ENCODE measurements at regions not wholly inside any gene's neighbourhood (a gene's known extent, or its start where the extent isn't known, plus 50 kb on each side); places are given as distances from the start of the nearest gene placed in this dataset.

DNA sequence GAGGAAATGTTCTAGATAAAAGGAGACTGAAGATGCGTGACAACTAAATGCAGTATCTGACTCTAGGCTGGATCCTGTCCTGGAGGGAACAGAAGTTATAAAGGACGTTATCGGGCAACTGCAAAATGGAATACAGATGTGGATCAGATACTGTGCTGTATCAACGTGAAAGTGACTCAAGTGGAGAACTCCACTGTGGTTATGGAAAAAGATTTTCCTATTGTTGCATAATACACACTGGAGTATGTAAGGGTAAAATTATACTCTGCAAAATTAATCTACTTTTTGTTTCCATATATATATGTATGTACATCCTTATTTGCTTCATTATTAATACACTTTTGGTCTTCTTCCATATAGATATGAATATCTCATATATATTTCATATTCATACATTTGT, 654.0 kb downstream of the QKI start:
- TF ChIP-seq RAD21 (IDR thresholded peaks at IDR 0.05; ENCODE audit: low read depth) (no peak), EP300 (IDR thresholded peaks at IDR 0.05; ENCODE audit: borderline replicate concordance) (no peak), ZBTB7A (IDR thresholded peaks at IDR 0.05; ENCODE audit: low read depth) (no peak), TCF12 (IDR thresholded peaks at IDR 0.05; ENCODE audit: low read depth) (no peak), NFIC (IDR thresholded peaks at IDR 0.05) (no peak), YY1 (IDR thresholded peaks at IDR 0.05; ENCODE audit: low read depth) (no peak), REST (IDR thresholded peaks at IDR 0.05; ENCODE audit: low read depth) (no peak), EGR1 (IDR thresholded peaks at IDR 0.05) (no peak)
- TF ChIP-seq, protein P1, sequence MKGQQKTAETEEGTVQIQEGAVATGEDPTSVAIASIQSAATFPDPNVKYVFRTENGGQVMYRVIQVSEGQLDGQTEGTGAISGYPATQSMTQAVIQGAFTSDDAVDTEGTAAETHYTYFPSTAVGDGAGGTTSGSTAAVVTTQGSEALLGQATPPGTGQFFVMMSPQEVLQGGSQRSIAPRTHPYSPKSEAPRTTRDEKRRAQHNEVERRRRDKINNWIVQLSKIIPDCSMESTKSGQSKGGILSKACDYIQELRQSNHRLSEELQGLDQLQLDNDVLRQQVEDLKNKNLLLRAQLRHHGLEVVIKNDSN (IDR thresholded peaks at IDR 0.05): no peak
- TF ChIP-seq, protein P2, sequence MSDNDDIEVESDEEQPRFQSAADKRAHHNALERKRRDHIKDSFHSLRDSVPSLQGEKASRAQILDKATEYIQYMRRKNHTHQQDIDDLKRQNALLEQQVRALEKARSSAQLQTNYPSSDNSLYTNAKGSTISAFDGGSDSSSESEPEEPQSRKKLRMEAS (IDR thresholded peaks at IDR 0.05): no peak

DNA sequence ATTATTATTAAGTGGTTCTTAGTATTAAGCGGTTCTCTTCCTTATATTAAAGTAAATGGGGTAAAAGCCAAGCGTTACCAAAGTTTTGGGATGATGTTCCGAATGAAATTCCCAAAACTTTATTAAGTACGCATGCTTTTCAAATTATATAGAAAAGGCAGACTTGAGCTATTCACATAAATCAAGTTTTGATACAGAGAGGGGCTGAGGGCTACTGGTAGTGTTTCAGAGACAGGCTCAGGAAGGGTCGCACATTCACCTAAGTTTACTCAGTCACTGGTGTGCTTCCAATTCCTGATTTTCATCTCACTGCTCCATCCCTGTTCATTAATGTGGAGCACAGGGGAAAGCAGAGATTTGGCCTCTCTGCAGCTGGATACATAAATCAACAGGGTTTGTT, 652.2 kb downstream of the QKI start:
- TF ChIP-seq ZBTB7A (IDR thresholded peaks at IDR 0.05; ENCODE audit: low read depth) (no peak), YY1 (IDR thresholded peaks at IDR 0.05; ENCODE audit: low read depth) (no peak), NFIC (IDR thresholded peaks at IDR 0.05) (no peak), FOXM1 (IDR thresholded peaks at IDR 0.05; ENCODE audit: borderline replicate concordance, low read depth) (no peak), CREB1 (IDR thresholded peaks at IDR 0.05; ENCODE audit: low read depth) (no peak), TCF12 (IDR thresholded peaks at IDR 0.05; ENCODE audit: low read depth) (no peak), TEAD4 (IDR thresholded peaks at IDR 0.05) (no peak), EGR1 (IDR thresholded peaks at IDR 0.05) (no peak), CEBPB (IDR thresholded peaks at IDR 0.05) (no peak), REST (IDR thresholded peaks at IDR 0.05; ENCODE audit: low read depth) (no peak), RAD21 (IDR thresholded peaks at IDR 0.05; ENCODE audit: low read depth) (no peak)
- TF ChIP-seq, protein P2 (IDR thresholded peaks at IDR 0.05): no peak
- TF ChIP-seq, protein P1 (IDR thresholded peaks at IDR 0.05): no peak

DNA sequence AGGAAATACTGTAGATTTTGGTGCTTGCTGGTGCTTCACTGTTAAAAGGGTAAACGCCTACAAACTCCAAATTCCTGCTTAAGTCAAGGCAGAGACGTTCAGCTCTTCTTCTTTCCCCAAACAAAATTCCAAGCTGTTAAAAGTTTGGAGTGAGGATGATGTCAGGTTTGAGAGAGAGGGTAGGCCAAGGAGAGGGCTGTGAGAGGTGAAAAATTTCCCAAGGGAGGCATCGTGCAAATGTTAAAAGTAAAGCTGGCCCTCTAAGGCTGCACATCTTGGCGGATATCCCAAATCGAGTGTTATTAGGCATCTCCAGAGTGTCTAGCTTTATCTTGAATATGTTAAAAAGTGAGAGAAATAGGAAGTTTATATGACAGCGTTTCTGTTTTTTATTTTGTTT, 651.8 kb downstream of the QKI start:
- no peak for TF ChIP-seq NFIC (IDR thresholded peaks at IDR 0.05)
- TF ChIP-seq ZBTB7A (IDR thresholded peaks at IDR 0.05; ENCODE audit: low read depth): no peak
- TF ChIP-seq, protein P2 (IDR thresholded peaks at IDR 0.05): no peak
- TF ChIP-seq, protein P1 (IDR thresholded peaks at IDR 0.05): no peak

DNA sequence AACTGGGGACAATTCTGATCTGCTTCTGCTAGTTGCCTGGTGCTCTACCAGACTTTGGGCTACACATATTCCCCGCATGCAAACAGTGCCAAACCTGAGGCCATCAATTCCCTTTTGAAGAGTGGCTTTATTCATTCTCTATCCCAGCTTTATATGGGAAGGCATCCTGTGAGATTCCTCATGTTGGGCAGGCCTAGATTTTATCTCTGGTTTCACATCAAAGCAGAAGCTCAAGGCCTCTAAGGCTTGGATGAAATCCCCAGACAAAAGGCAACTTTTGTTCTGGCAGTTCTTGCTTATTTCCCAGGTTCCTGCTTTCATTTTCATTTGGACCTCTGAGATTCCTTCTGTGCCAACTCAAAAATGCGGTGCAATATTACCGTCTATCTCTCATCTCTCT, 648.8 kb downstream of the QKI start:
- no peak for TF ChIP-seq TCF12 (IDR thresholded peaks at IDR 0.05; ENCODE audit: low read depth)
- TF ChIP-seq CEBPB (IDR thresholded peaks at IDR 0.05): no peak
- TF ChIP-seq FOXM1 (IDR thresholded peaks at IDR 0.05; ENCODE audit: borderline replicate concordance, low read depth): no peak
- no peak for TF ChIP-seq YY1 (IDR thresholded peaks at IDR 0.05; ENCODE audit: low read depth)
- TF ChIP-seq CREB1 (IDR thresholded peaks at IDR 0.05; ENCODE audit: low read depth): no peak
- TF ChIP-seq, protein P2 (IDR thresholded peaks at IDR 0.05): no peak
- TF ChIP-seq EGR1 (IDR thresholded peaks at IDR 0.05): no peak
- TF ChIP-seq TEAD4 (IDR thresholded peaks at IDR 0.05): no peak
- no peak for TF ChIP-seq NFIC (IDR thresholded peaks at IDR 0.05)
- TF ChIP-seq TAF1 (IDR thresholded peaks at IDR 0.05; ENCODE audit: low read depth): no peak
- TF ChIP-seq RAD21 (IDR thresholded peaks at IDR 0.05; ENCODE audit: low read depth): no peak
- TF ChIP-seq, protein P1 (IDR thresholded peaks at IDR 0.05): no peak
- TF ChIP-seq ZBTB7A (IDR thresholded peaks at IDR 0.05; ENCODE audit: low read depth): no peak
- no peak for TF ChIP-seq EP300 (IDR thresholded peaks at IDR 0.05; ENCODE audit: borderline replicate concordance)
- TF ChIP-seq REST (IDR thresholded peaks at IDR 0.05; ENCODE audit: low read depth): no peak
